NCI-H2196 treated with DMSO at 0.1 percent for 48 hours (cell line): ENCODE measurements at regions not wholly inside any gene's neighbourhood (a gene's known extent, or its start where the extent isn't known, plus 50 kb on each side); places are given as distances from the start of the nearest gene placed in this dataset.

Experiments used
- DNase-seq: peaks from one replicate; lab custom pipeline; 2025; ENCODE audit not compliant: unreplicated experiment; lab: John Stamatoyannopoulos, UW

GRCh38 chr9:84575705-84576104 lies 93.8 kb upstream of the NTRK2 start:
- no peak for DNase-seq

GRCh38 chr9:84583866-84584265 lies 85.7 kb upstream of the NTRK2 start:
- no peak for DNase-seq

GRCh38 chr9:84586662-84587061 lies 82.9 kb upstream of the NTRK2 start:
- no peak for DNase-seq

GRCh38 chr9:84587153-84587552 lies 82.4 kb upstream of the NTRK2 start:
- no peak for DNase-seq

- DNase-seq = no peak
Observed at GRCh38 chr9:84589542-84589941, 80.0 kb upstream of the NTRK2 start.

- DNase-seq = no peak
Observed at GRCh38 chr9:84590706-84591105, 78.8 kb upstream of the NTRK2 start.

- DNase-seq = no peak
Observed at GRCh38 chr9:84592918-84593317, 76.6 kb upstream of the NTRK2 start.

- no peak for DNase-seq
Observed at GRCh38 chr9:84593352-84593751, 76.2 kb upstream of the NTRK2 start.

GRCh38 chr9:84597131-84597530 lies 72.4 kb upstream of the NTRK2 start:
- no peak for DNase-seq

- no peak for DNase-seq
Observed at GRCh38 chr9:84598921-84599636, 70.5 kb upstream of the NTRK2 start.

- DNase-seq = no peak
Observed at GRCh38 chr9:84600739-84601138, 68.8 kb upstream of the NTRK2 start.

- no peak for DNase-seq
Observed at GRCh38 chr9:84604223-84604622, 65.3 kb upstream of the NTRK2 start.

- no peak for DNase-seq
Observed at GRCh38 chr9:84609779-84610178, 59.8 kb upstream of the NTRK2 start.

- no peak for DNase-seq
Observed at GRCh38 chr9:84613431-84613830, 56.1 kb upstream of the NTRK2 start.

- DNase-seq = no peak
Observed at GRCh38 chr9:84615544-84615943, 54.0 kb upstream of the NTRK2 start.

- DNase-seq = no peak
Observed at GRCh38 chr9:84617411-84618029, 52.0 kb upstream of the NTRK2 start.
